ENCODE measurements at regions not wholly inside any gene's neighbourhood (a gene's known extent, or its start where the extent isn't known, plus 50 kb on each side); places are given as distances from the start of the nearest gene placed in this dataset.

GRCh38 chr17:5838661-5839300 is 231.4 kb upstream of the WSCD1 start:
- intact Hi-C loops (cut with DNase I; ENCODE audit: low total_unique reads): no loop called here
- Histone ChIP-seq H3K27ac (no peak overlapping the region), H3K27me3 (no peaks in the 10 kb centered on the region), H3K36me3 (no peaks in the 10 kb centered on the region), H3K9me3 (no peaks in the 10 kb centered on the region), H3K4me1 (peaks cover 0 to 7% (median 1%) of the 10 kb centered on the region in 4 donors), H3K4me3 (no peak overlapping the region)
- DNase-seq: no peak
- TF ChIP-seq CTCF (IDR thresholded peaks at IDR 0.05): no peak

DNA sequence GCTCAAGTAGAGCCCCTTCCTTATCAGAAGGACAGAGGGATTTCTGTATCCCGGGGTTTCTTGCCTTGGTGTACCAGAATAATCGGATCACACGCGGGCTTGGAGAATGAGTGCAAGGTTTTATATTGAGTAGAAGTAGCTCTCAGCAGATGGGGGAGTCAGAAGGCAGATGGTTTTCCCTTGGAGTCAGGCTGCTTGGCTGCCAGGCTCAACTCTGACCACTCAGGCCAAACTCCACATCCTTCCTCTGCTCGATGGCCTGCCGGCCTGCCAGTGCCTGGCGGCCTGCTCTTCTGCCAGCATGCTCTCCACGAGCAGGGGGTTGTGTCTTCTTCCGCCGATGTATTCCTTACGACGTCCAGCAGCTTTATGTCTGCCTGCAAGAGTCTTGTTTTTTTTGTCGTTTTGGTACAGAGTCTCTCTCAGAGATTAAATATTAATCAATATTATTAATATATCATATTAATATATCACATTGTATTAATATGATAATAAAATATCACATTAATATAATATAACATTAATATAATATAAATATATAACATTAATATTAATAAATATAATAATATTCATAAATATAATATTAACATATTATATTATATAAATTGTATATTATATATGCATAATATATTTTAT is 229.2 kb upstream of the WSCD1 start:
- Histone ChIP-seq H3K4me3 (no peak overlapping the region), H3K27me3 (no peaks in the 10 kb centered on the region), H3K36me3 (no peaks in the 10 kb centered on the region), H3K9me3 (no peaks in the 10 kb centered on the region), H3K4me1 (peaks cover 0 to 7% (median 1%) of the 10 kb centered on the region in 4 donors), H3K27ac (no peak overlapping the region)
- intact Hi-C loops (cut with DNase I; ENCODE audit: low total_unique reads): no loop called here
- no peak for DNase-seq
- no peak for TF ChIP-seq CTCF (IDR thresholded peaks at IDR 0.05)

DNA sequence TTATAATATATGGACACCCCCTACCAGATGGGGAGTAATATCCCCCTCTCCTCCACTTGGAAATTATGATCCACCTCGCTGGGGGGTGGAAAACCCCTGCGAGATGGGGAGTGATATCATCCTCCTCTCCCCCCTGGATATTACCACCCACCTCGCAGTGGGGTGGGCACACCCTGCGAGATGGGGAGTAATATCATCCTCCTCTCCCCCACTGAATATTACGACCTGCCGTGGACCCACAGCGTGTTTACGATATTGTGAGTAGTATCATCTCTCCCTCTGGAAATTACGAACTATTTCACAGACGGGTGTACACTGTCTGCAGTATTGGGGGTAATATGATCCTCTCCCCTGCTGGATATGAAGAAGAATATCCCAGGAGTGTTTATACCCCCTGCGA is 228.3 kb upstream of the WSCD1 start:
- TF ChIP-seq CTCF (IDR thresholded peaks at IDR 0.05): no peak
- Histone ChIP-seq H3K27me3 (no peaks in the 10 kb centered on the region), H3K27ac (no peak overlapping the region), H3K4me1 (peaks cover 0 to 6% (median 1%) of the 10 kb centered on the region in 4 donors), H3K4me3 (no peak overlapping the region), H3K36me3 (no peaks in the 10 kb centered on the region), H3K9me3 (no peaks in the 10 kb centered on the region)
- intact Hi-C loops (cut with DNase I; ENCODE audit: low total_unique reads): no loop called here
- no peak for DNase-seq

- no peaks in the 10 kb centered on the region for H3K36me3 ChIP-seq
- H3K4me3 ChIP-seq: no peak overlapping the region
- no peaks in the 10 kb centered on the region for H3K9me3 ChIP-seq
- no peak for TF ChIP-seq CTCF (IDR thresholded peaks at IDR 0.05)
- H3K27ac ChIP-seq: no peak overlapping the region
- intact Hi-C loops (cut with DNase I; ENCODE audit: low total_unique reads): no loop called here
- no peaks in the 10 kb centered on the region for H3K27me3 ChIP-seq
- H3K4me1 ChIP-seq: no peaks in the 10 kb centered on the region
- no peak for DNase-seq
These were observed 226.7 kb upstream of the WSCD1 start for GRCh38 chr17:5843366-5844026.

- H3K27me3 ChIP-seq: no peaks in the 10 kb centered on the region
- intact Hi-C loops (cut with DNase I; ENCODE audit: low total_unique reads): no loop called here
- DNase-seq: no peak
- TF ChIP-seq CTCF (IDR thresholded peaks at IDR 0.05): no peak
- no peaks in the 10 kb centered on the region for H3K4me1 ChIP-seq
- no peaks in the 10 kb centered on the region for H3K9me3 ChIP-seq
- H3K27ac ChIP-seq: no peak overlapping the region
- H3K4me3 ChIP-seq: no peak overlapping the region
- no peaks in the 10 kb centered on the region for H3K36me3 ChIP-seq
These were observed 224.2 kb upstream of the WSCD1 start for GRCh38 chr17:5846001-5846400.
